ENCODE measurements at regions not wholly inside any gene's neighbourhood (a gene's known extent, or its start where the extent isn't known, plus 50 kb on each side); places are given as distances from the start of the nearest gene placed in this dataset.
"Not testable (repeated sequence)": the region's sequence is repeated elsewhere in the genome, so short reads cannot be mapped to it uniquely, and the experiment has no call there.

GRCh38 chr13:39930544-39931444 is 275.3 kb downstream of the COG6 start:
- Histone ChIP-seq H3K4me3 (ENCODE audit: low read length) (no peak overlapping the region), H3K36me3 (ENCODE audit: control insufficient read depth, insufficient read depth, low read length) (no peaks in the 10 kb centered on the region), H3K27me3 (ENCODE audit: control insufficient read depth, insufficient read depth, low read length) (no peaks in the 10 kb centered on the region), H3K4me1 (ENCODE audit: control insufficient read depth, insufficient read depth, low read length) (no peaks in the 10 kb centered on the region), H3K9me3 (ENCODE audit: control insufficient read depth, low read length) (no peaks in the 10 kb centered on the region), H3K9ac (ENCODE audit: low read length) (no peak overlapping the region)

GRCh38 chr13:39931505-39931904 is 276.0 kb downstream of the COG6 start:
- Histone ChIP-seq H3K36me3 (ENCODE audit: control insufficient read depth, insufficient read depth, low read length) (no peaks in the 10 kb centered on the region), H3K4me1 (ENCODE audit: control insufficient read depth, insufficient read depth, low read length) (no peaks in the 10 kb centered on the region), H3K4me3 (ENCODE audit: low read length) (no peak overlapping the region), H3K27me3 (ENCODE audit: control insufficient read depth, insufficient read depth, low read length) (no peaks in the 10 kb centered on the region), H3K9me3 (ENCODE audit: control insufficient read depth, low read length) (no peaks in the 10 kb centered on the region), H3K9ac (ENCODE audit: low read length) (no peak overlapping the region)

GRCh38 chr13:39932514-39932913 is 277.1 kb downstream of the COG6 start:
- not testable (repeated sequence) for H3K9ac ChIP-seq (ENCODE audit: low read length); H3K9me3 ChIP-seq (ENCODE audit: control insufficient read depth, low read length); H3K4me3 ChIP-seq (ENCODE audit: low read length); H3K27me3 ChIP-seq (ENCODE audit: control insufficient read depth, insufficient read depth, low read length); H3K36me3 ChIP-seq (ENCODE audit: control insufficient read depth, insufficient read depth, low read length); H3K4me1 ChIP-seq (ENCODE audit: control insufficient read depth, insufficient read depth, low read length)

GRCh38 chr13:39935155-39935554 is 279.7 kb downstream of the COG6 start:
- Histone ChIP-seq H3K27me3 (ENCODE audit: control insufficient read depth, insufficient read depth, low read length) (no peaks in the 10 kb centered on the region), H3K9ac (ENCODE audit: low read length) (no peak overlapping the region), H3K4me1 (ENCODE audit: control insufficient read depth, insufficient read depth, low read length) (no peaks in the 10 kb centered on the region), H3K36me3 (ENCODE audit: control insufficient read depth, insufficient read depth, low read length) (no peaks in the 10 kb centered on the region), H3K4me3 (ENCODE audit: low read length) (no peak overlapping the region), H3K9me3 (ENCODE audit: control insufficient read depth, low read length) (no peaks in the 10 kb centered on the region)

GRCh38 chr13:39938596-39938995 is 283.1 kb downstream of the COG6 start:
- Histone ChIP-seq H3K36me3 (ENCODE audit: control insufficient read depth, insufficient read depth, low read length) (no peaks in the 10 kb centered on the region), H3K27me3 (ENCODE audit: control insufficient read depth, insufficient read depth, low read length) (no peaks in the 10 kb centered on the region), H3K9ac (ENCODE audit: low read length) (no peak overlapping the region), H3K4me3 (ENCODE audit: low read length) (no peak overlapping the region), H3K9me3 (ENCODE audit: control insufficient read depth, low read length) (no peaks in the 10 kb centered on the region), H3K4me1 (ENCODE audit: control insufficient read depth, insufficient read depth, low read length) (no peaks in the 10 kb centered on the region)

GRCh38 chr13:39941236-39941635 is 285.8 kb downstream of the COG6 start:
- Histone ChIP-seq H3K4me1 (ENCODE audit: control insufficient read depth, insufficient read depth, low read length) (no peaks in the 10 kb centered on the region), H3K4me3 (ENCODE audit: low read length) (no peak overlapping the region), H3K27me3 (ENCODE audit: control insufficient read depth, insufficient read depth, low read length) (peaks cover 7% of the 10 kb centered on the region), H3K36me3 (ENCODE audit: control insufficient read depth, insufficient read depth, low read length) (no peaks in the 10 kb centered on the region), H3K9ac (ENCODE audit: low read length) (no peak overlapping the region), H3K9me3 (ENCODE audit: control insufficient read depth, low read length) (no peaks in the 10 kb centered on the region)

- Histone ChIP-seq H3K4me3 (ENCODE audit: low read length) (no peak overlapping the region), H3K4me1 (ENCODE audit: control insufficient read depth, insufficient read depth, low read length) (no peaks in the 10 kb centered on the region), H3K9me3 (ENCODE audit: control insufficient read depth, low read length) (no peaks in the 10 kb centered on the region), H3K27me3 (ENCODE audit: control insufficient read depth, insufficient read depth, low read length) (peaks cover 7% of the 10 kb centered on the region), H3K9ac (ENCODE audit: low read length) (no peak overlapping the region), H3K36me3 (ENCODE audit: control insufficient read depth, insufficient read depth, low read length) (no peaks in the 10 kb centered on the region)
These were observed 286.6 kb downstream of the COG6 start for GRCh38 chr13:39941911-39942551.

- Histone ChIP-seq H3K9ac (ENCODE audit: low read length) (no peak overlapping the region), H3K36me3 (ENCODE audit: control insufficient read depth, insufficient read depth, low read length) (no peaks in the 10 kb centered on the region), H3K27me3 (ENCODE audit: control insufficient read depth, insufficient read depth, low read length) (peaks cover 7% of the 10 kb centered on the region), H3K9me3 (ENCODE audit: control insufficient read depth, low read length) (no peaks in the 10 kb centered on the region), H3K4me1 (ENCODE audit: control insufficient read depth, insufficient read depth, low read length) (no peaks in the 10 kb centered on the region), H3K4me3 (ENCODE audit: low read length) (no peak overlapping the region)
These were observed 287.3 kb downstream of the COG6 start for GRCh38 chr13:39942552-39943273.

GRCh38 chr13:39943711-39944110 is 288.2 kb downstream of the COG6 start:
- no peaks in the 10 kb centered on the region for H3K36me3 ChIP-seq (ENCODE audit: control insufficient read depth, insufficient read depth, low read length)
- H3K27me3 ChIP-seq (ENCODE audit: control insufficient read depth, insufficient read depth, low read length): peaks cover 7% of the 10 kb centered on the region
- no peak overlapping the region for H3K9ac ChIP-seq (ENCODE audit: low read length)
- no peak overlapping the region for H3K4me3 ChIP-seq (ENCODE audit: low read length)
- H3K4me1 ChIP-seq (ENCODE audit: control insufficient read depth, insufficient read depth, low read length): no peaks in the 10 kb centered on the region
- no peaks in the 10 kb centered on the region for H3K9me3 ChIP-seq (ENCODE audit: control insufficient read depth, low read length)

GRCh38 chr13:39945226-39945625 is 289.8 kb downstream of the COG6 start:
- Histone ChIP-seq H3K9ac (ENCODE audit: low read length) (no peak overlapping the region), H3K4me1 (ENCODE audit: control insufficient read depth, insufficient read depth, low read length) (no peaks in the 10 kb centered on the region), H3K36me3 (ENCODE audit: control insufficient read depth, insufficient read depth, low read length) (no peaks in the 10 kb centered on the region), H3K4me3 (ENCODE audit: low read length) (no peak overlapping the region), H3K27me3 (ENCODE audit: control insufficient read depth, insufficient read depth, low read length) (peaks cover 7% of the 10 kb centered on the region), H3K9me3 (ENCODE audit: control insufficient read depth, low read length) (no peaks in the 10 kb centered on the region)

GRCh38 chr13:39946769-39947168 is 291.3 kb downstream of the COG6 start:
- Histone ChIP-seq H3K4me1 (ENCODE audit: control insufficient read depth, insufficient read depth, low read length) (no peaks in the 10 kb centered on the region), H3K9me3 (ENCODE audit: control insufficient read depth, low read length) (no peaks in the 10 kb centered on the region), H3K36me3 (ENCODE audit: control insufficient read depth, insufficient read depth, low read length) (no peaks in the 10 kb centered on the region), H3K4me3 (ENCODE audit: low read length) (no peak overlapping the region), H3K9ac (ENCODE audit: low read length) (no peak overlapping the region), H3K27me3 (ENCODE audit: control insufficient read depth, insufficient read depth, low read length) (peaks cover 7% of the 10 kb centered on the region)

- no peaks in the 10 kb centered on the region for H3K4me1 ChIP-seq (ENCODE audit: control insufficient read depth, insufficient read depth, low read length)
- no peak overlapping the region for H3K4me3 ChIP-seq (ENCODE audit: low read length)
- no peaks in the 10 kb centered on the region for H3K36me3 ChIP-seq (ENCODE audit: control insufficient read depth, insufficient read depth, low read length)
- no peaks in the 10 kb centered on the region for H3K27me3 ChIP-seq (ENCODE audit: control insufficient read depth, insufficient read depth, low read length)
- no peak overlapping the region for H3K9ac ChIP-seq (ENCODE audit: low read length)
- H3K9me3 ChIP-seq (ENCODE audit: control insufficient read depth, low read length): no peaks in the 10 kb centered on the region
These were observed 295.8 kb downstream of the COG6 start for GRCh38 chr13:39951301-39951700.
